Astrocyte (in vitro differentiated cells and primary cell): ENCODE measurements at regions not wholly inside any gene's neighbourhood (a gene's known extent, or its start where the extent isn't known, plus 50 kb on each side); places are given as distances from the start of the nearest gene placed in this dataset.

Experiments used
- EZH2 ChIP-seq: IDR thresholded peaks from 2 replicates; pipeline ENCODE4 v1.6.1; 2012; ENCODE audit warnings: mild to moderate bottlenecking, low read length, inconsistent platforms; ENCODE audit not compliant: insufficient read depth
- TF ChIP-seq, protein P1 (sequence below): IDR thresholded peaks from 2 replicates; pipeline ENCODE4 v1.5.1; 2011; ENCODE audit warnings: low read depth, mild to moderate bottlenecking, inconsistent platforms, low read length, moderate library complexity; ENCODE audit not compliant: insufficient read depth

DNA sequence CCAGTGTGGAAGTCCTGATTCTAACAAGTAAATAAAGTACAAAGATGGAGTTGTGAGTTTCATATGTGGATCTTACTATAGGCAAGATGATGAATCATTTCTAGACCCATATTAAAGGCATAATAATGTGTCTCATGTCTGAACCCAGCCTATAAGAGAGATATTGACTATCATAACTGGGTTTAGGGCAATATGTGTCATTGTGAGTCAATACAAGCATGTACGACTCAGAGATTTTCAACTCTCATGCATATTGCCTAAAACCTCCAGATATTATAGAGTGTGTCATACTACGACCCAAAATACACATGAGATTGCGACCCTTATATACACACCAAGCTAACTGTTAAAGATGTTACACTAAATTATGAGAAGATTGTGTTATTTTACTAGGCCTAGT lies 1003.9 kb upstream of the TSPY4 start:
- TF ChIP-seq, protein P1, sequence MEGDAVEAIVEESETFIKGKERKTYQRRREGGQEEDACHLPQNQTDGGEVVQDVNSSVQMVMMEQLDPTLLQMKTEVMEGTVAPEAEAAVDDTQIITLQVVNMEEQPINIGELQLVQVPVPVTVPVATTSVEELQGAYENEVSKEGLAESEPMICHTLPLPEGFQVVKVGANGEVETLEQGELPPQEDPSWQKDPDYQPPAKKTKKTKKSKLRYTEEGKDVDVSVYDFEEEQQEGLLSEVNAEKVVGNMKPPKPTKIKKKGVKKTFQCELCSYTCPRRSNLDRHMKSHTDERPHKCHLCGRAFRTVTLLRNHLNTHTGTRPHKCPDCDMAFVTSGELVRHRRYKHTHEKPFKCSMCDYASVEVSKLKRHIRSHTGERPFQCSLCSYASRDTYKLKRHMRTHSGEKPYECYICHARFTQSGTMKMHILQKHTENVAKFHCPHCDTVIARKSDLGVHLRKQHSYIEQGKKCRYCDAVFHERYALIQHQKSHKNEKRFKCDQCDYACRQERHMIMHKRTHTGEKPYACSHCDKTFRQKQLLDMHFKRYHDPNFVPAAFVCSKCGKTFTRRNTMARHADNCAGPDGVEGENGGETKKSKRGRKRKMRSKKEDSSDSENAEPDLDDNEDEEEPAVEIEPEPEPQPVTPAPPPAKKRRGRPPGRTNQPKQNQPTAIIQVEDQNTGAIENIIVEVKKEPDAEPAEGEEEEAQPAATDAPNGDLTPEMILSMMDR, result no peak
- TF ChIP-seq EZH2, result no peak
